Peyer's patch (tissue), 4 donors: ENCODE measurements at regions not wholly inside any gene's neighbourhood (a gene's known extent, or its start where the extent isn't known, plus 50 kb on each side); places are given as distances from the start of the nearest gene placed in this dataset.

Experiments used
- CTCF ChIP-seq, 6 experiments: fragments of 450-650 bp in 4 of 6; fragments of 200-600 bp in 2 of 6; sonication (generic) in 1 of 6; IDR thresholded peaks; one replicate each; pipeline ENCODE4 v1.5.1; 2017 to 2019; ENCODE audit warnings: antibody characterized with exemption in 6 of 6, mild to moderate bottlenecking in 3 of 6, moderate library complexity in 1 of 6
- POLR2A ChIP-seq, 2 donors: fragments of 450-650 bp; IDR thresholded peaks; one replicate each; pipeline ENCODE4 v1.5.1; 2017; ENCODE audit warnings: antibody characterized with exemption in 2 of 2, mild to moderate bottlenecking in 2 of 2, moderate library complexity in 2 of 2

GRCh38 chr6:80967609-80968008 lies 784.9 kb downstream of the TENT5A start:
- no peak for TF ChIP-seq CTCF (IDR thresholded peaks at IDR 0.05)
- no peak for TF ChIP-seq POLR2A (IDR thresholded peaks at IDR 0.05)
